Dedifferentiated amniotic fluid mesenchymal stem cell (primary cell): ENCODE measurements at regions not wholly inside any gene's neighbourhood (a gene's known extent, or its start where the extent isn't known, plus 50 kb on each side); places are given as distances from the start of the nearest gene placed in this dataset.
"Not testable (repeated sequence)": the region's sequence is repeated elsewhere in the genome, so short reads cannot be mapped to it uniquely, and the experiment has no call there.

Experiments
- DNase-seq: peaks from one replicate; pipeline ENCODE4 v3.0.0-alpha.2; 2016; ENCODE audit errors: extremely low spot score

DNA sequence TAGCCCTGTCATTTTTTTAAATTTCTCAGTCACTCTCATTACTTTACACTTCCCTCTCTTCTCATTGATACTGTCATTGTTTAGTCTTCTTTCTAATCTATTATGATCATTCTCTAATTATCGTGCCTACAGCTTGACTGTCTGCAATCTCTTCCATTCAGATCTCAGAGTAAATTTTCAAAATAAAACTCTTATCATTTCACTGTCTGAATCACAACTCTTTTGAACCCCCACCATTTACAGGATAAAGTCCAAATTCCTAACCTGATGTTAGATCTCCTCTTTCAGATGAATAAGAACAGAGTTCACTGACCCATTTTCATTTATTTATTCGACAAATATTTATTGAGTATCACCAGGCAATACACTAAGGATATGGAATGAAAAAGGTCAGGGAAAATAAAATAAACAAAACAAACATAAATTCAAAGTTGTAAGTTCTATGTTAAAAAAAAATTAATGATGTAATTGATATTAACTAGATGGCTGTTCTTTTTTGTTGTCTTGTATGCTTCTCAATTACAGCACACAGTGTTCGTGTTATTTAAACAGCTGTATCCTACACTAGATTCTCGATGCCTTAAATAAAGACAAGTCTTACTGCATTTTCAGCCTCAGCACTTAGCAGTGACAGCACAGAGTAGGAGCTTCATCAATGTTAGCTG lies 631.0 kb downstream of the IRS1 start:
- DNase-seq = no peak

DNA sequence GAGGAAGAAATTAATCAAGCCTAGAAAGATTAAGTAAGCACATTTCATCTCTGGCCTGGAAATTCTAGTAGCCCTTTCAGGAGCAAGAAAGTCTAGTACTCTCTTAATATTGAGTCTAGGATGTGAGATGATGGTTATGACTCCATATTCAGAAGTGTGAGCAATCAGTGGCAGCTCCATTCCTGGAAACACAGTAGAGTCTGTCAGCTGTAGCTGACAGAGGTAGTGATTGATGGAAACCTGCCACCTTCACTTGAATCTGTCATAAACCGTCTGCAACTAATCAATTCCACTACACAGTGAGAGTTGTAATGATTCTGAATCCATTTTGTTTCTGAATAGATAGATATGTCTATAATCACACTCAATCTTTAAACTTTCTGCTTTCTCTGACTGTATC lies 635.1 kb downstream of the IRS1 start:
- DNase-seq = no peak

DNA sequence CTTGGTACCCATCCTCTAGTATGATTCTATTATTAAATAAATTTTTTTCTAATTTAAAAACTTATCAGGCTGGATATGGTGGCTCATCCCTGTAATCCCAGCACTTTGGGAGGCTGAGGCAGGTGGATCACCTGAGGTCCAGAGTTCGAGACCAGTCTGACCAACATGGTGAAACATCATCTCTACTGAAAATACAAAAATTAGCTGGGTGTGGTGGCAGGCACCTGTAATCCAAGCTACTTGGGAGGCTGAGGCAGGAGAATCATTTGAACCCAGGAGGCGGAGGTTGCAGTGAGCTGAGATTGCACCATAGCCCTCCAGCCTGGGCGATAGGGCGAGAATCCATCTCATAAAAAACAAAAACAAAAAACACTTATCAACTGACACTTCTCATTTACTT lies 639.0 kb downstream of the IRS1 start:
- DNase-seq = not testable (repeated sequence)

DNA sequence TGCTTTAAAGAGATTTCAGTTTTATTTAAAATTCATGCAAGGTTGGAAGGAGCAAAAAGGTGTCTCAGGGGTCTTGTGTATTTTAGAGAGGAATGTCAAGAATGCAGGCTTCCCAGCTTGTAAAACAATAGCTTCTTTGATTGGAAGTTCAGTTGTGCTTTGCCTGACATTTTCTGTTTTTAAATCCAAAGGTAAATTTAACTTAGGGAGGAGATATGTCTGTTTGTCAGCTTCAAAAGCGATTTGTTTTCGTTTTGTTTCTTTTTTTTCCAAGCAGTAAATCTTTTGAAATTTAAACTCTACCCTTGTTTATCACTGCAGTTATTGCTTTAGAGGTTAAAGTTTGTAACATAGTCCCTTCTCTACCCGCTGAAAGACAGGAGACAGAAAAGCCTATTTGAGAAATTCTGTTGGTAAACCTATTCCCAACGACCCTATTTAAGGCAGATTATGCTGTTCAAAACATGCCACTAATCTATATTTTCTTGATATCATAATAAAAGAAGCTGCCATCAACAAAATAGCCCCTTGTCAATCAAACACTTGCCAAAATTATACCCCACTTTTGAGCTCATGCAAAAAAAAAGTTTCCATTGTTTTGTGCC lies 639.6 kb downstream of the IRS1 start:
- no peak for DNase-seq

DNA sequence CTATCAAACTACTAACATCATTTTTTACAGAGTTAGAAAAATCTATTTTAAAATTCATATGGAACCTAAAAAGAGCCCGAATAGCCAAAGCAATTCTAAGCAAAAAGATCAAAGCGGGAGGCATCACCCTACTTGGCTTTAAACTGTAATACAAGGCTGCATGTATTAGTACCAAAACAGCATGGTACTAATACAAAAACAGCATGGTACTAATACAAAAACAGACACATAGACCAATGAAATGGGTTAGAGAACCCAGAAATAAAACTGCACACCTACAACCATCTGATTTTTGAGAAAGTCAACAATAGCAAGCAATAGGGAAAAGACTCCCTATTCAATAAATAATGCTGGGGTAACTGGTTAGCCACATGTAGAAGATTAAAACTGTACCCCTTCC lies 640.7 kb downstream of the IRS1 start:
- DNase-seq = no peak

DNA sequence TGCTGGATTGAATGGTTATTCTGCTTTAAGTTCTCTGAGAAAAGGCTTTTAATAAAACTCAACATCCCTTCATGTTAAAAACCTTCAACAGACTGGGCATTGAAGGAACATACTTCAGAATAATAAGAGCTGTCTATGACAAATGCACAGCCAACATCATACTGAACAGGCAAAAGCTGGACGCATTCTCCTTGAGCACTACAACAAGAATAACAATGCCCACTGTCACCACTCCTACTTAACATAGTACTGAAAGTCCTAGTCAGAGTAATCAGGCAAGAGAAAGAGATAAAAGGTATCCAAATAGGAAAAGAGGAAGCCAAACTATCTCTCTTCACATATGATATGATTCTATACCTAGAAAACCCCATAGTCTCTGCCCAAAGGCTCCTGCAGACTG lies 641.4 kb downstream of the IRS1 start:
- DNase-seq = no peak

DNA sequence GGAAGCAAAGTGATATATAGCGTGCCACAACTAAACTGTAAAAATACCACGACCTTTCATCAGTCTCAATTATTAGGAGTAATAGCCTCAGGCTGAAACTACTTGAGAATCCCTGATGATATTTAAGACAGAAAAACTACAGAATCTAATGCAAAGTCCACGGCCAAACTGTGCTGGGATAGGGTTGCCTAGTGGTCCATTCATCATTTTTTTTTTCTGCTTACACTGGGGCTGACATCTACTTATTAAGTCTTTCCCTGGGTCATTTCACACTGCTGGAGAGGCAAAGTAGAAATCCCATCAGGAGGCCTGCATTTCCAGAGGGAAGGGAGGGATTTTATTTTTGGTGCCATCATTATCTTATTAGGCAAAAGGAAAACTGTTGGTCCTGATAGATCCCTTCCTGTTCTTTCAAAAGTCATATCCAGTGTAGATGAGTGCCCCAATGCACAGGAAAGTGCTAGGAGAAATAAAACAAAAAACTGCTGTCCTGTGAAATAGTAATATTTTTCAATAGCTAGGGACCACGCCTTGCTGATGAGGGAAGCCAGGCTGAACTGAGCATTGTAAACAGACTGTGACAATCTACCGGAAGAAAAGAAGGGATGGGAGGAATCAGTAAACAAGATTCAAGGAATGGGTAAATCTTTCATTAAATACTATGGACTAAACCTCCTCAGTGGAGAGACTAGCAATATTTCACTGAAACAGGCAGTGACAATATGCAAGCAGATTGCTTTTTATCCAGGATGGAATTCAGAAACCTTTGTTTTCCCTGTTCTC lies 644.3 kb downstream of the IRS1 start:
- no peak for DNase-seq

DNA sequence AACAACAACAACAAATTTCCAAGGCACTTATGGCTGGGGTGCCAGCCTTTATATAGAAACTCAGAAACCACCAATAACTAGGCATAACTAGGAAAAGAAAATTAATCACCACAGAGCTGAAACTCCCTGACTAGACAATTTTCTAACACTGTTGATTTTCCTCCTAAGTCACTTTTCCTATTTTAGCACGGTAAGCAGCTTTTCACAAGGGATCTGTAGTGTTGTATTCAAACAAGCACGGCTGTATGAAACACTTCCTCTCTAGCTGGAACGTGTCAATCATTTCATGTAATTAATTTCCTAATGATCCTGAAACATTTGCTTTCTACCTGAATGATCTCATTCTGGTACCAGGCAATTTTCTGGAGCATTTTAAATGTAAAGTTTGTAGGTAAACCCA lies 645.0 kb downstream of the IRS1 start:
- DNase-seq = no peak

DNA sequence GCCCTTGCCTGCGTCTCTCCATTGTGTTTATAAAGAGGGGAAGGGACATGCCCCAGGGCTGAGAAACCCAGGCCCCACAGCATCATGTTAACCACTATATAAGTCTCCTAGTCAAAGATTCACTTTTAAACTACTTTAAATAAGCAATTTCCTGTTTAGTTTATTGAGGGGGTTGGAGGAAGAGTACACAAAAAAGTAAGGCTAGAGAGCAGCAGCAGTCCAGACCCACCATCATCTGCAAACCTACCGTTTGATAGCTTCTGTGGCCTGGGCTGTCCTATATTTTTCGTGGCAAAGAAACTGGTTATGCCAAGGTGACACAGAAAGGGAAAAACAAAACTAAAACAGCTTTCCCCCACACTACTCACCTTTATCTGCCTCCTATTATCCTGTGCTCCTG lies 646.1 kb downstream of the IRS1 start:
- no peak for DNase-seq

DNA sequence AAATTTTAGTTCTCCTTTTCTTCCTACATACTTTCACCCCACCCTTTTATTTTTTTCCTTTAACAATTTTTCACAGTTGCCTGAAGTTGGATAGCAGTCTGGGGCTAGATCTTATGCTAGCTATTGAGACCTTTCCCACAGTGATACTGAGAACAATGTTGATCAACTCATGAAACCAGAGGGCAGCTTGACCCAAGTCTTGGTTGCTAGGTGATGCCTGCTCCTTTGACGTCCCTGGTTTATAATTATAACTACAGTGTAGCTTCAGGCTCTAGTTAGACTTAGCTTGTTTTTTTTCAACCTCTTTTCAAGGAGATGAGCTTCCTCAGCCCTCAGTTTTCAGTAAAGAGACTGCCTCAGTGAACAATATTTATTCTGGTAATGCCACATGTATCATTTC lies 648.5 kb downstream of the IRS1 start:
- DNase-seq = no peak

DNA sequence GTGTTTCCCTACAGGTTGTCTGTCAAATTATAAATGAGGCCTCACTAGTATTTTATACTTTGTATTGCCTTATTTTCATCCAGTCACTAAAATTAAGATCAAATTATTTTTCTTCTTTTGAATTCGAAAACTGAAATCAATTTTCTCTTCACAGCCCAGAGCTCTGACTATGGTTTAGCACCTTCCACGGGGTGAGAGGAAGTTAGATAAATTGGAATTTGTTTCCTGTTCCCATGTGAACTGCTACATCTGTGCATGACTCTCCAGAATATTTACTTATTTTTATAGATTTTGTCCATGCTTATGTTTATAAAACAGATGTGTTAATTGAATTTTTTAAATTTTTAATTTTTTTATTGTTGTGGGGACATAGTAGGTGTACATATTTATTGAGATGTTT lies 656.5 kb downstream of the IRS1 start:
- DNase-seq = no peak

DNA sequence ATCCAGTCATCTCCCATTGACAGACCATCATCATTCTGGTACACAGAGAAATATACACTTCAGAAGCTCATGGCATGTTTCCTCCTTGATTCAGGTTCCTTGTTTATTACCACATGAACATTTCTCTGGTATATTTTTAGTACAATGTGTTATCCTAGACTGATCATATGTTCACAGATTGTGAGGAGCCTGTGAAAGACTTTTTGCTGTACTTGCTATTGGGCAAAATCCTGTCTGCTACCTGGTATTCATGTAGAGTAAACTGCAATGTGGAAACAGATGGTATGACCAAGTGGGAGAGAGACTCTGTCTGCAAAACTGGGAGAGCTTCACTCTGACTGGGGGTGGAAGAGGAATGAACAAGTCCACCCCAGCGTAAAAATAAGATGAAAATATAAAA lies 657.2 kb downstream of the IRS1 start:
- no peak for DNase-seq

DNA sequence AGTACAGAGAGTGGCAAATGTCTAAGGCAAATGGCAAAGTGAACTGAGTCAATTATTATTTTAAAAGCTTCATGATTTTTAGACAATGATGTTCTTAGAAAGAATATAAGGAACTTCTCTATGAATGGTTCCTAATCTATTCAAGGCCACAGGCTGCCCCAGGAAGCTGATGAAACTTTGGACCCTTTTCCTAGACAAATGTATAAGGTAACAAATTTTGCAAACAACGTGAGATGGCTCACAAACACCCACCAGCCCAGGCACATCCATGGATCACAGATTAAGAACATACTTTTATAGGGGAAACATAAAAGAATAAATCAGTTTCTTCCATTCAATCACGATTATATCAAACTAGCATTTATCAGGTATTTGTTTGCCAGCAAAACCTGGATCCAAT lies 659.0 kb downstream of the IRS1 start:
- DNase-seq = no peak

DNA sequence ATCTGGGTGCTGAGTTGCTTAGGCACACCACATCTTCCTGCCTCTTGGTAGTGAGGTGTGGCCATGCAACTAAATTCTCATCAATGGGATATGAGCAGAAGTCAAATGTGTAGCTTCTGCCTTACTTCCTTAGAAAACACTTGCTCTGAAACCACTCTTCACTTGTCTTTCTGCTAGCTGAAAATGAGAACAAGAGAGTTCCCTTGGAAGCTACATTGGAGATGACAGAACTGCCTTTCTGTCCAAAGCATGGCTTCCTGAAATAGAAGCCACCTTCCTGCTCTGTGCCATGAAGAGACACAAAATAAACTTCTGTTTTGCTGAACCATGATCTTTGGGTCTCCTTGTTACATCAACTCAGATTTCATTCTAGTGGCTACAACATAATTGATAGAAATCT lies 659.9 kb downstream of the IRS1 start:
- DNase-seq = no peak

DNA sequence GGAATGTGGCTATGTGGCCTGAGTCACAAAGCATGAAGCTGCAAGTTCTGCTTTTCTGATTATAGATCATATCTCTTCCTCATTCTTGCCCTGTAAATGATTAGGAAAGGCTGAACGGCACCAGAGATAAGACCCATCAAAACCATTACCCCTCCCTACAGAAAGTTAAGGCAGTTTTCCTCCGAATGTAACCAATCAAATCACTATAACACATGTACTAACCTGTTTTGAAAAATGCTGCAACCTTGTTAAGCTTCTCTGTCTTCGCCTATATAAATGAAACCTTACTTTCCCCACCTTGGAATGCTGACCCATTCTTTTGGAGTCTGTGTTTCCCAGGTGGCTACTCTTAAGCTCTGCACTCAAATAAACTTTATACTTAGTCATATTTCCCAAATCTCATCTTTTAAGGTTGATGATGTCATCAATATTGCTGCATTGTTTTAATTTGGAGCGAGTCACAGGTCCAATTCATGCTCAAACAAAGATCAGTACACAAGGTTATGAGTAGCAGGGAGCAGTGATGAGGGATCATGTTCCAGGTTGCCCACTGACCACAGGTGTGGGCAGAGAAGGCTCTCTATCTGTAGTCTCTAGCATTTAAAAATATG lies 662.3 kb downstream of the IRS1 start:
- no peak for DNase-seq

DNA sequence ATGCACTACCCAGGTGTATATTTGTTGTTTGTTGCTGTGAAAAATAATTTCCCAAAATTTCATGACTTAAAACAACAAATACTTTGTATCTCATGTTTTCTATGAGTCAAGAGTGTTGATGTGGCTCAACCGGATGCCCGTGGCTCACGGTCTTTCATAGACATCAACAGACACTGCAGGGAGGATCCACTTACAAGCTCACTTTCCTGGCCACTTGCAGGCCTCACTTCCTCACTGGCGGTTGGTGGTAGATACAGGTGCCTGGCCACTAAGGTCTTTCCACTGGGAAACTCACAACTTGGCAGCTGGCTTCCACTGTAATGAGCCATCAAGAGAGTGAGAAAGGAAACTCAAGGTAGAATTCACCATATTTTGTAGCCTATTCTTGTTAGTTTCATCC lies 662.9 kb downstream of the IRS1 start:
- no peak for DNase-seq

DNA sequence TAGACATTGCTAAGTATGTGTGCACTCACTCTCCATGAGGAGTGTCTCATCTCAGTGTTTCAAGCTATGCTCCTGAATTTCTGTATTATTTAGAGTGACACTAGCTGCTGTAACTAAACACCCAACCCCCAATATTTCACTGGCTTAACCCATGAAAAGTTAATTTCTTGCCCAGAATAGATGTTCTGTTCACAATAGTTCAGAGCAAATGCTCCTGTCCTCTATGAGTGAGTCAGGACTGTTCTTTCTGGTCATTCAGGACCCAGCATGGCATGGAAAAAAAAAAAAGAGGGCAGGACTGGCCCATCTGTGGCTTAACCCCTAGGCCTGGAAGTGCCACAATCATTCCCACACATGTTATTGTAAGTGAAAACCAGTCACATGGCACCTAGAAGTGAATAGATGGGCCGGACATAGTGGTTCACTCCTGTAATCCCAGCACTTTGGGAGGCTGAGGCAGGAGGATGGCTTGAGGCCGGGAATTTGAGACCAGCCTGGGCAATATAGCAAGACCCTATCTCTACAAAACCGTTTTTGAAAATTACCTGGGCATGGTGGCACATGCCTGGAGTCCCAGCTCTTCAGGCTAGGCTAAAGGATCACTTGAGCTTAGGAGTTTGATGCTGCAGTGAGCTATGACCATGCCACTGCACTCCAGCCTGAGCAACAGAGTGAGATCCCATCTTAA lies 663.6 kb downstream of the IRS1 start:
- no peak for DNase-seq

DNA sequence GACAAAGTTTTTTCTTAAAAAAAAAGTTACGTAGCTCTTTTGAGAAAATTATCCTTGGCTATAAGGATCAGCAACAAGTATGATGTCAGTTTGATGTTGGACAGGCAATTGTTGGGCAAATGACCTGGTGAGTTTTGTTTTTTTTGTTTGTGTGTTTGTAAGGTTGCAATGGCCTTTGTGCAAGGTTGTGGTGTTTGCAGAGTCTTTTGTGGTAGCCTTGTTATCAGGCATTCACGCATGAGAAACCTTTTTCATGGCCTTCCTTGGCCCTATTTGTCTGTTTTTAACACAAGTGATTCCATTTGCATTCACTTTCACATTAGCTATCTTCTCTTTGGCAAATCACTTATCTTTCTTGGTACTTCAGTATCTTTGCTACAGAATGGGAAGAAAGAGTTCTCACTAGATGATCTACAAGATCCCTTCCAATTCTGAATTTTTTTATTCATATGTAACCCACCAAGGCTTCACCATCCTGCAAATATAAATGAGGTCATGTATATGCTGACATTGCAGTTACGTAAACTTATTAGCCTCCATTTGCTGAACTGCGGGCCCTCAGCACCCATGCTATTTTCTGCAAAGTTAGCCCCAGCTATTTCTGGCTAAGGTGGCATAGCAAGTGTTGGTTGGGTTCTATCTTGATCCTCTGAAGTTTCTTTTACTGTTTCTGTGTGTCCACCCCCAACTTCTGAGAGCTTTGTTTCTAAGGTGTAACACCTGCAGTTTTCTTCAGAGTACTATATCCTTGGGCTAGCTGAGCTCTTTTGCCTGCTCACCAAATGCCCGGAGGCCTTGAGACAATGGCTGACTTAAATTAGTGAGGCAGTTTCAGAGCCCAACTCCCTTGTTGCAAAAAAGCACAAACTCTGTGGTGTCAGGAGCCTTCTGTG lies 667.1 kb downstream of the IRS1 start:
- DNase-seq = no peak

DNA sequence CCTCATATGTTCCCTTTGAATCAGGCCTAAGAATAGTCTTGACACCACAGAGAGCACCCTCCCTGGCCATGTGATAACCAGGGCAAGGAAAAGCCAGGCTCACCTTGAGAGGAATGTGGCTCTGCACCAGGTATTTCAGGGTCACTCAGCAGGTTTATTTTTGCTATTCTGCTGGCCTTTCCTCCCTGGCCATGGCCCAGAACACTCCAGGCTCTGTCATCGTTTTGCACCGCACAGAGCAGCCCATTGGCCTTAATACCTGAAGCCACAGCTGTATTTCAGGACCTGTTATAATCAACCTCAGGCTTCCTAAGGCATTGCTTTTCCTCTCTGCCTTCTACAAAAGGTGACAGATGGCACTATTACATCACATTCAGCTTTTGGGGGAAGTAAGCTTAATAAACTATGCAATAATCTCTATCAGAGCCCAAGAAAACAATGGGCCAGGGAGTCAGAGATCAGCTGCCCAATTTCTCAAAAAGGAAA lies 668.3 kb downstream of the IRS1 start:
- DNase-seq = no peak

DNA sequence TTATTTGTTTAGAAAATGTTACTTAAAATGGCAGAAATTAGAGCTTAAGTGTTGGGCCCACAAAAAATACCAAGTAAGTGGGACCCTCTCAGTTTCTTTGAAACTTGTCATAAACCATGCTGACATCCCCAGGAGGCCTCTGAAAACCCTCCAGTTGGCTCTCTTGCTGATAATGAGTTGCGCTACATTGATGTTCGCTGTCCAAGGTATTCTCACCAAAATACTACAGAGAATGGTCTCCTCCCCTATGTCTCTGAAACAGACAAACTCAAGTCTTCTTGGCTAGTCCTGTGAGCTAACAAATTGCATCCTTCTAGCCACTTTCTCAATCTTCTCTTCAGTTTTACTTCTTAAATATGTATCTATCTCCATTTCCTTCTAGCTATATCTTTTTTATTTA lies 669.4 kb downstream of the IRS1 start:
- no peak for DNase-seq

DNA sequence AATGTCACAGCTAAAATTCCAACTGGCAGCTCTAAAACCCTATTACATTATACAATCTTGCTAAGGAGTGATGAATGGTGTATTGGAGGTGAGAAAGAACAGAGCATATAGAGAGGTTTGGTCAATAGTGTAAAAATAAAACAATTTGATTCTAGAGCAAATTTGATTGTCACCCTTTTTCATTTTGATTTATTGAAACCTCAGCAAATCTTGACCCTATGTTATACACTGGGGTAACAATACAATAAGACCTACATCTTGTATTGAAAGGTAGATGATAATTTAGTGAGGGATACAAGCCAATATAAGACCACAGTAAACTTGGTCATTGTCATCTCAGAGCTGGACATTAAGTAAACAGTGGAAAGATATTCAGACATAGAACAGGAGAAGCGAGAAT lies 671.9 kb downstream of the IRS1 start:
- no peak for DNase-seq
